GM13977 (cell line): ENCODE measurements at regions not wholly inside any gene's neighbourhood (a gene's known extent, or its start where the extent isn't known, plus 50 kb on each side); places are given as distances from the start of the nearest gene placed in this dataset.

ENCODE experiments used
- DNase-seq: peaks from one replicate; pipeline ENCODE4 v3.0.0; 2012; ENCODE audit warnings: low spot score
- CTCF ChIP-seq: IDR thresholded peaks from 2 replicates; pipeline ENCODE4 v1.5.1; 2012; ENCODE audit warnings: mild to moderate bottlenecking, control low read depth; ENCODE audit not compliant: insufficient read depth; ENCODE audit errors: extremely low read depth, missing control alignments
- in situ Hi-C: fragments of 300-500 bp; cut with MboI; formaldehyde crosslinking; loops from one replicate; pipeline ENCODE4 v1.12.0; 2022; ENCODE audit warnings: low sequenced_read_pairs, low pct_unique_long_range_greater_than_20kb, mixed read lengths, inconsistent platforms; ENCODE audit not compliant: unreplicated experiment

- TF ChIP-seq CTCF, result no peak
- in situ Hi-C loops, result no loop called here
- no peak for DNase-seq
Measured at GRCh38 chr1:185535621-185536020, 198.6 kb upstream of the HMCN1 start.

- DNase-seq, result no peak
- in situ Hi-C loops, result no loop called here
Measured at GRCh38 chr1:185534801-185535200, 199.4 kb upstream of the HMCN1 start.

GRCh38 chr1:185533596-185533995 lies 200.6 kb upstream of the HMCN1 start:
- no peak for DNase-seq
- in situ Hi-C loops, result no loop called here

More at GRCh38 chr1:185534801-185535200, 199.4 kb upstream of the HMCN1 start:
- no peak for TF ChIP-seq CTCF

GRCh38 chr1:185532856-185533255 lies 201.3 kb upstream of the HMCN1 start:
- DNase-seq, result no peak
- no peak for TF ChIP-seq CTCF
- in situ Hi-C loops, result no loop called here

More at GRCh38 chr1:185533596-185533995, 200.6 kb upstream of the HMCN1 start:
- TF ChIP-seq CTCF, result no peak

GRCh38 chr1:185531838-185532237 lies 202.4 kb upstream of the HMCN1 start:
- no peak for TF ChIP-seq CTCF
- DNase-seq, result no peak
- in situ Hi-C loops, result no loop called here

- in situ Hi-C loops, result no loop called here
- no peak for DNase-seq
- no peak for TF ChIP-seq CTCF
Measured at GRCh38 chr1:185530215-185530614, 204.0 kb upstream of the HMCN1 start.

GRCh38 chr1:185529673-185530072 lies 204.5 kb upstream of the HMCN1 start:
- no peak for TF ChIP-seq CTCF
- DNase-seq, result no peak
- in situ Hi-C loops, result no loop called here
